ENCODE measurements at regions not wholly inside any gene's neighbourhood (a gene's known extent, or its start where the extent isn't known, plus 50 kb on each side); places are given as distances from the start of the nearest gene placed in this dataset.

GRCh38 chr4:45453258-45453853 lies 670.5 kb downstream of the GABRG1 start:
- TF ChIP-seq, protein P1, sequence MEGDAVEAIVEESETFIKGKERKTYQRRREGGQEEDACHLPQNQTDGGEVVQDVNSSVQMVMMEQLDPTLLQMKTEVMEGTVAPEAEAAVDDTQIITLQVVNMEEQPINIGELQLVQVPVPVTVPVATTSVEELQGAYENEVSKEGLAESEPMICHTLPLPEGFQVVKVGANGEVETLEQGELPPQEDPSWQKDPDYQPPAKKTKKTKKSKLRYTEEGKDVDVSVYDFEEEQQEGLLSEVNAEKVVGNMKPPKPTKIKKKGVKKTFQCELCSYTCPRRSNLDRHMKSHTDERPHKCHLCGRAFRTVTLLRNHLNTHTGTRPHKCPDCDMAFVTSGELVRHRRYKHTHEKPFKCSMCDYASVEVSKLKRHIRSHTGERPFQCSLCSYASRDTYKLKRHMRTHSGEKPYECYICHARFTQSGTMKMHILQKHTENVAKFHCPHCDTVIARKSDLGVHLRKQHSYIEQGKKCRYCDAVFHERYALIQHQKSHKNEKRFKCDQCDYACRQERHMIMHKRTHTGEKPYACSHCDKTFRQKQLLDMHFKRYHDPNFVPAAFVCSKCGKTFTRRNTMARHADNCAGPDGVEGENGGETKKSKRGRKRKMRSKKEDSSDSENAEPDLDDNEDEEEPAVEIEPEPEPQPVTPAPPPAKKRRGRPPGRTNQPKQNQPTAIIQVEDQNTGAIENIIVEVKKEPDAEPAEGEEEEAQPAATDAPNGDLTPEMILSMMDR (IDR thresholded peaks at IDR 0.05) = peak in 3 of 7 experiments; percentile 11 to 39 (median 24)
- TF ChIP-seq POLR2A (IDR thresholded peaks at IDR 0.05) (no peak), EP300 (IDR thresholded peaks at IDR 0.05) (no peak)

Measured in stomach (tissue), 4 donors.